H4 (cell line): ENCODE measurements at regions not wholly inside any gene's neighbourhood (a gene's known extent, or its start where the extent isn't known, plus 50 kb on each side); places are given as distances from the start of the nearest gene placed in this dataset.
A peak's percentile ranks its signal among the peaks of the same experiment; 100 is the strongest.

ENCODE experiments used
- DNase-seq: peaks from one replicate; pipeline ENCODE4 v3.0.0-alpha.2; 2015; ENCODE audit warnings: low spot score

DNA sequence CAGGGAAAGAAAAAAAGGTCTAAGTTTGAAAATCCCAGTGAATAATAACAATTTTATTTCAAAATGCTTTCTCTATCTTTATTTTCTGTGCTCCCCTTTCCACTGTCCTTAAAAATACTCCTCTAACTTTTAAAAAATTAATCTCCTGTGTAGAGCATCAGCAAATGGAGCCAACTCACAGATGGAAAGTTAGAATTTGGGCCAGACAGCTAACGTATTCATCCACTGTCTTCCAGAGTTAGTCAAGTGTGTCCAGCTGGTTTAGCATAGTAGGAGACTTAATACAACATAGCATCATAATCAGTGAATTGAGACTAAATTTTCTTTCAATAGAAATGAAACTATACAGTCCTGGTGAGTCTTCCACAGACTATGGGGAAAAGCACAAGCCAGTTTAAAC, 419.0 kb upstream of the LRRC7 start:
- DNase-seq, result no peak

DNA sequence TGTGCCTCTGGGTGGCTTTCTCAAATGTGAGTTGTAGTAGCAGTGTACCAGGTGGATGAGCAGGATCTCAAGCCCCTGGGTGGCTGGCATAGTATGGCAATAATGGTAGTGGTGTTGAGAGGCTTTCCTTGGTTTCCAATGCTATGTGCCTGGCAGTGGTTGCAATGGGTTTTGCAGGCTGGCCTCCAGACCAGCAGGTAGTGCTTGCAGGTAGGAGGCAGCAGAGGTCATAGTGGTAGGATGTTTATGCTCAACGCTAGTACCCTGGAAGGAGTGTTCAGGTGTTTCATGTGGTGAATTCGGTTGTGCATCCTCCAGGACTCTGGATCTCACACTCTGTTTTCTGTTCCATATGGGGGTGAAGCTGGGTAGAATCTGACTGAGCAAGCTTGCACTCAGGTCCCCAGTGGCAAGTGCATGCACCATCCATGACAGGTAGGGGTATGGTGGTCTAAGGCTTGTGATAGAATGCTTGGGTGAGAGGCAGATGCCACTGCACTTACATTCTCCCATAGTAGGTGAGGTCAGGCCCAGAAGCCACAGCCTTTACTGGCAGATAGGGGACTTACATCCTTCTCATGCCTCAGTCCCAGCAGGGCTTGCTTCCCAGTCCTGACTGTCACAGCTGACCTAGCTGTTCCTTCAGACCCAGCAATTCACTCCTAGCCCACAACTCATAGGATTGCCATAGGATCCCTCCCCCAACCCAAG, 410.5 kb upstream of the LRRC7 start:
- no peak for DNase-seq

DNA sequence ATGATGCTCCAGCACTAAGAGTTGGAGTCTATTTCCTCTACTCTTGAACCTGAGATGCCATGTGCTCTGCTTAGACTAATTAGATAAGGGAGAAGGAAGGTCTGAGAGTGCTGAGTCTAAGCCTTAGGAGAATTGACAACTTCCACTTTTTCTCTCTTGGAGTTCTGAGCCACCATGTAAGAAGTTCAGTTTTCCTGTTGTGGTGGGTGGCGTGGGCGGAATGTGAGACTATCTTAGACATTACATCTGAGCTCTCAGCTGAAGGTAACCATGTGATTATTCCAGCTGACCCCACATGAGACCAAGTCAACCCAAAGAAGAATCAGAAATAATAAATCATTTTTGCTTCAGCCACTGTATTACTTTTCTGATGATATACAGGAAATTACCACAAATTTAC, 404.5 kb upstream of the LRRC7 start:
- no peak for DNase-seq

DNA sequence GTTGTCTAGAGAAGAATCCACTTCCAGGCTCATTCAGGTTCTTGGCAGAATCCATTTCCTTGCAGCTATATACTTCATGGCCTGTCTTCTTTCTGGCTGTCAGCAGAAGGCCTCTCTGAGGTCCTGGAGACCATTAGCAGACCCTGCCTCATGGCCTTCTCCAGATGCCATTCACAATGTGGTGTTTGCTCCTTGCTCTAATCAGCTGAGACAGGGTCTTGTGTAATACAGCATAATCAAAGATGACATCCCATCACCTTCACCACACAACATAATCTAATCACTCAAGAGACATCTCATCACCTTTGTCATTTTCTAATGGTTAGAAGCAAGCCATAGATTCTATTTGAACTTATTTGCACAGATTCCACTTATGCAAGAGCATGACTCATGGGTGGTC, 403.9 kb upstream of the LRRC7 start:
- no peak for DNase-seq

DNA sequence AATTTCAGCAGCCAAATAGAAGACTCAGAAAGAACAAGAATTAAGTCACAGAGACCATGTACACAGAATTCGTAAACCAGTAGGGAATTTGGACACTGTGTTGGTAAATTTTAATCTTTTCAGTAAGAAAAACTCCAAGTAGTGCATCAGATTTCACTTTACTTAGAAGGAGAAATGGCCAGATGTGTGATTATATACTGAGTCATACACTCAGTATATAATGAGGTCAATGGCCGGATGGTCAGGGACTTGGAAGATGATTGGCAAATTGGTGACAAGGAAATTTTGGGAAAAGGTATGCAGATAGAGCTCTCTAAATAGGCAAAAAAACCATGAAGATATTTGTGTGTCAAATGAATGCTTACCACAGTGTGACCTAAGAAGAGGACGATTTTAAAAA, 399.8 kb upstream of the LRRC7 start:
- no peak for DNase-seq

- no peak for DNase-seq
Observed at GRCh38 chr1:69171248-69171647, 396.5 kb upstream of the LRRC7 start.

DNA sequence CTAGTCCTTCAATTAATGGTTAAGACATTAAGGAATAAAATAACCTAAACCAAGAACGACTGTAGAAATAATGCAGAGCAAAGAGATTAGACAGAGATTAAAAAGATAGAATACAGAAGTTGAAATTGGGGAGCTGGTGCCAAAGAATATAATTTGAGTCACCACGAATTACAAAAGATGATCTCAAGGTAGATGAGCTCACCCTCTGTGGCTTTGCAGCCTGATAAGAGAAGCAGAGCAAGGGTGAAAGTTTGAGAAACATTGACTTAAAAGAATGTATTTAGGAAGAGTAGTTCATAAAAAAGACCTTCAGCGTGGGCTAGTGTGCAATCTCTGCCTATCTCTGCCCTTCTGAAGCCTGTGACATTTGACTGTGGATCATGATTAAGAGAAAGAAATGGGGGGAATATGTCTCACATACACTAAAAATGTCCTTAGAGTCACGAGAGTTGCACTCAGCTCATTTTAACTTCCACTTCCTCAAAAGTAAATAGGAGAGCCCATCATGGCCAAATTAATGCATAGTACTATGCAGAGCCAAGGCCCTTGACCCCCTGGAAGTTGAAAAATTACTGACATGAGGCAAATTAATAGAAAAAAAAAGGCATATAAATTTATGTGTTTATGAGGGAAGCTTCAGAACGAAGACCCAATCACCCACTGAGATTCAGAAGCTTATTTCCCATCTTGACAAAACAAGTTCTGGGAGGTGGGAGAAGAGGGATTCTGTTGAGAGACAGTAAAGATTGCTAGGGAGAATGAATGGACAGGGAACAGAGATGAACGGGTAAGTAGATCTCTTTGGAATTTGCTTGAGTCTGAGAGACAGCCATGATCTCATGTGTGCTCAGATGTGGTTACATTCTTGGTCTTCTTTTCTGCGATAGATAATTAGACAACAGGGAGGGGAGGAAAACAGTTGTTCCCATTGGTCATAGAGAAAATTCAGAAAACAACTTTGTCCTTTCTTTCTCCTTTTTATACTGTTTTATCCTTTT, 395.4 kb upstream of the LRRC7 start:
- no peak for DNase-seq

- no peak for DNase-seq
Observed at GRCh38 chr1:69175053-69175452, 392.7 kb upstream of the LRRC7 start.

DNA sequence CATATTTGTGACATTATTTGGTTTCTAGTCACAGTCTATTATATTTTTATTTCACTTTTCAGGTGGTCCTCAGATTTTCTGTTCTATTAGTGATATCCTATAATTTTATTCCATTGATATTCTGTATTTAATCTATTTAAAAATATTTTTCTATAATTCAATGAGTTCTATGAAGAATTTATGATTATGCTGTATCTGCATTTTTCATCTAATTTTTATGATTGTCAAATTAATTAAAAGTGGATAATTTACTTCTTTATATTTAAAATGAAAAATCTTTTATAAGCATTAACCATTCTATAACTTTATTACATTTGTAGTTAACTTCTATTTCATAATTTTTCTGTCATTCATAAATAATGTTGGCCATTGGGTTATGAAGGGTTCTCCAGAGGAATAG, 387.4 kb upstream of the LRRC7 start:
- DNase-seq, result no peak

- no peak for DNase-seq
Observed at GRCh38 chr1:69185378-69185777, 382.3 kb upstream of the LRRC7 start.

DNA sequence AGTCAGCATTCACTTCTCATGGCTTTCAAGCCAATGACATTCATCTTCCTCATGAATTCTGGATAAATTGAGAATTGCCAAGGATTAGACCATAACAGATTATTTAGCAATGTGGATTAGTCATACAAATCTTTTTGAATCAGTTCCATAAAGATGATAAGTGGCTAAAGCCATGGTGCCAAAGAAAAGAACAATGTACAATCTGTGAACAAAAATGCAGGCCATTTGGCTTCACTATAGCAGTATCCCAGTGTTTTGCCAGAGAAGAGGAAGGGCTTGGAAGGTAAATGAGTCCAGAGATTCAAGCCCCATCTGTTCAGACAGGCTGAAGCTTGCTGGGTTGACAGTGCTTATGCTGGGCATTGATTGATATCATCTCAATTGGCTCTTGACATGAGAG, 376.4 kb upstream of the LRRC7 start:
- no peak for DNase-seq

DNA sequence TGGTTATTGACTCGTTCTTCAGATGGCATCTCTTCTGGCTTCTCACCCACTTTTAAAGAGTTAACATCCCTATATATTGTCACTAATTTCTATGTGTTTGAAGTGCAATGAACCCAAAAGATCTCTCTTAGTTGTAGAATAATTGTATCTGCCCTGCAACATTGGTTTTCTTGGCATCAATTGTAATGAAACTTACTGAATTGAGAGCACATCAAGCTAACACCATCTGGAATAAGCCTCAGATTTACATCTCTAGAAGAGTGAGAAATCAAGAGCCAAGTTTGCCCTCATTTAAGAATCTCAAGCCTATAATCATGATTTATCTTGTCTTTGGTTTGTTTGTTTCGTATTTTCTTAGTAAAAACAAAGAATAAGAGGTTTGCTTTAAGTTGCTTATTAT, 372.6 kb upstream of the LRRC7 start:
- no peak for DNase-seq

GRCh38 chr1:69196071-69196470, 371.7 kb upstream of the LRRC7 start:
- DNase-seq, result peak; percentile 14

DNA sequence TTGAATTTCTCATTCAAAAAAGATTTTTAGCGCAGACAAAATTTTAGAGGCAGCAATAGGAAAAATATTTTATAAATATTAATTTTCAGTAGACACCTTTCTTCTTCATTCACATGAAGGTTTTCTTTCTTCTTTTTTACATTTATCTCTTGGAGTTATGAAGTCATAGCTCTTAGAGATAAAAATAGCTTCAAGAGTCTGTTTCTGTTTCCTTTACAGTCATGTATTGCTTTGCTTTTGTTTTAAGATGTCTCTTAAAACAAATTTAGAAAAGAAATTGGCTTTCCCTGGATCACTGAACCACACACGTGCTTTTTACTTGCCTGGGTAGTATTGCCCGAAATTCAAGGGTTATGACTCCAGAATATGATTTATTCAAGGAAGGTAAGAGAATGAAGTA, 369.9 kb upstream of the LRRC7 start:
- DNase-seq, result no peak

DNA sequence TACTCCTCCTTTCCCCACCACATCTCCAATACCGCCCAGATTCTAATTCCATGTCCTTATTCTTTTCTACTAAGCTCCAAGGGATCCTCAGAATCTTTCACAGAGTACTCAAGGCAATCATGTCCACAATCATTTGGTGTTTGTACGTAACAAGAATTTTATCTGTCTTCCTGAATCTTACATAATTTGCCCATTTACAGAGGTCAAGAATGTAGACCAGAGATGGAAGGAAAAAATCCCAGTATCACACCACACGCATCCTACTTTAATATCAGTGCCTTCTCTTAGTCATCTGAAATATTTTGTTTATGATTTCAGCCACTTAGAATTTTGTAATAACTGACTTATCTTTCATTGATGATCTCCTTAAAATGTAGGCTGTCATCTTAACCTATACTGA, 366.0 kb upstream of the LRRC7 start:
- no peak for DNase-seq

DNA sequence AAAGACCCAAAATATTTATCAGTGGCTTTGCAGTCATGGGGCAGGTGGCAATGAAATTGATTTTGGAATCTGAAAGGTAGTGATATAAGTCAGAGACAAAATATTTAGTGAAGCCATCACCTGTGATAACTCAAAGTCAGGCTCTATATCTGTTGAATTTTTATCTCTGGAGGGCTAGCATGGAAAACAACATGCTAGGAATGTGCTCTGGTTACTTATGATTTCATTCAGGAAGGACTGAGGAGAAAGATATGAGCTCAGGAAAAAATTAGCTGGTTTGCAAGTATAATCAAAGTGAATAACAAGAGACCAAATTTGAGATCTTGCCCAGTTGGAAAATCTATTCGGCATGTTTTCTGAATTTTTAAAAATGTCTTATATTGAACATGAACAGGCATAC, 364.6 kb upstream of the LRRC7 start:
- no peak for DNase-seq

- no peak for DNase-seq
Observed at GRCh38 chr1:69213644-69214043, 354.1 kb upstream of the LRRC7 start.

GRCh38 chr1:69215883-69216282, 351.8 kb upstream of the LRRC7 start:
- DNase-seq, result no peak

DNA sequence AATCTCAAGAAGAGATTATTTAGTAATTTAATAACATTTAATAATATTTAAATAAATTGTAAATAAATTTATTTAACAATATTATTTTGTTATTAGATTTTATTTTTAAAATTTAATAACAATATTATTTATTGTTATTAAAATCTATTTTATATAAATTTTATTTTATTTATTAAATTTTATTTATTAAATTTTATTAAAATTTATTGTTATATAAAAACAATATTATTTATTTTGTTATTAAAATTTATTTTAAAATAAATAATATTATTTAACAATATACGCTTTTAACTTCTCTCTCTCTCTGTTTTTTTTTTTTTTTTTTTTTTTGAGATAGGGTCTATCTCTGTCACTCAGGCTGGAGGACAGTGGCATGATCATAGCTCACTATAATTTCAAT, 347.1 kb upstream of the LRRC7 start:
- no peak for DNase-seq

- DNase-seq, result peak; percentile 31
Observed at GRCh38 chr1:69221524-69221923, 346.2 kb upstream of the LRRC7 start.

GRCh38 chr1:69223156-69223555, 344.6 kb upstream of the LRRC7 start:
- no peak for DNase-seq

- no peak for DNase-seq
Observed at GRCh38 chr1:69228501-69228900, 339.2 kb upstream of the LRRC7 start.

DNA sequence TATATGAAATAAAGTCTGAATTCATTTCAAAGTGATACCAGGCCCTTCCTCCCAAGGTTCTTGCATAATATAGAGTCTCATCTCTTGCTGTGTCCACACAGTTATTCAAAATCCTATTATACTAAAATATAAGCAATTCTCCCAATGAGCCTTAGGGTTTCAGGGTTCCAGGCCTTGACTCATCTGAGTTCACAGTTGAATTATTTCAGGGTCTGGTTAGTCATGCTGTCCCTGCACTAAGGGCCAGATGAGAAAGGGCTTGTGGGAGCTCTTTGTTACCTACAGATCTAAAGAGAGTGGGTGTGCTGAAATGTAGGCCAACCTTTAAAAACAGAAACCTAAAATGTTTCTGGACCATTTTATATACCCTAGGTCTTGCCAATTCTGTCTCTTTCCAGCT, 337.5 kb upstream of the LRRC7 start:
- DNase-seq, result no peak
